ENCODE measurements at regions not wholly inside any gene's neighbourhood (a gene's known extent, or its start where the extent isn't known, plus 50 kb on each side); places are given as distances from the start of the nearest gene placed in this dataset.

DNA sequence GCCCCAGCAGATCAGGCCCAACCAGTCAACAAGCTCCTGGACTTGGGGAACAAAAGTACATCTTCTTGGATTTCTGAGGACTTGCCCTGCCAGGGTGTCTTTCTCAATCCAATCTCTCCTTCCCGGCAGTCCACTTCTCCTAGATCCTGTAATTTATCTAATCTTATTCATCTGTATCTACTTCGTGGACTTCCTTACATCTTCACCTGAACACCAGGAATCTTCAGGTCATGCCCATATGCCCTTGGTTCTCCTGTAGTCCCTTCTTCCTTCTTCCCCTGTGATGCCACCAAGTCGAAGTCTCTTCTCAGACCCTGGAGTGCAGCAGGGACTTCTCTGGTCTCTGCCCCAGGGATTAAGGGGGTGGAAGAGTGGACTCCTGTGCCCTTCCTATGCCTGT, 100.3 kb downstream of the ZNF280B start:
- TF ChIP-seq CTCF (IDR thresholded peaks at IDR 0.05) (no peak), POLR2A (IDR thresholded peaks at IDR 0.05) (no peak)

Measured in adrenal gland (tissue), 5 donors.